ENCODE measurements at regions not wholly inside any gene's neighbourhood (a gene's known extent, or its start where the extent isn't known, plus 50 kb on each side); places are given as distances from the start of the nearest gene placed in this dataset.
"Not testable (repeated sequence)": the region's sequence is repeated elsewhere in the genome, so short reads cannot be mapped to it uniquely, and the experiment has no call there.

DNA sequence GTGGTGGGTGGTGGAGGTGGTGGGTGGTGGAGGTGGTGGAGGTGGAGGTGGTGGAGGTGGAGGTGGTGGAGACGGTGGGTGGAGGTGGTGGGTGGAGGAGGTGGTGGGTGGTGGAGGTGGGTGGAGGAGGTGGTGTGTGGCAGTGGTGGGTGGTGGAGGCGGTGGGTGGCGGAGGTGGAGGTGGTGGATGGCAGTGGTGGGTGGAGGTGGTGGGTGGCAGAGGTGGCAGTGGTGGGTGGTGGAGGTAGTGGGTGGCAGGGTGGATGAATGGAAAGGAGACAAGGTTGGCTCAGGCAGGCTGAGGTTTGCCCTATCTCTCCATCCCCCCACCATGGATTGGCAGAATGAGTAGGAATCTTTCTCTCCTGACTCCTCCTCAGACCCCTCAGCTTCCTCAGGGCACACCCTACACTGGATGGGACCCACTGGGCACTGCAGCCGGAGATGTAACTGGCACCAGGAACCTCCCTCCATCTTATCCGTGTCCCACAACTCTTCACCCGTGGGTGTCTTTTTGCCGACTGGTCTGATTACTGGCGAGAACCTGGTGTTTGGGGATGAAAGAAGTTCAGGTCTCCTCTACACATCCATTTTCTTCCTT, 166.3 kb downstream of the C9orf50 start:
- no peak for DNase-seq

DNA sequence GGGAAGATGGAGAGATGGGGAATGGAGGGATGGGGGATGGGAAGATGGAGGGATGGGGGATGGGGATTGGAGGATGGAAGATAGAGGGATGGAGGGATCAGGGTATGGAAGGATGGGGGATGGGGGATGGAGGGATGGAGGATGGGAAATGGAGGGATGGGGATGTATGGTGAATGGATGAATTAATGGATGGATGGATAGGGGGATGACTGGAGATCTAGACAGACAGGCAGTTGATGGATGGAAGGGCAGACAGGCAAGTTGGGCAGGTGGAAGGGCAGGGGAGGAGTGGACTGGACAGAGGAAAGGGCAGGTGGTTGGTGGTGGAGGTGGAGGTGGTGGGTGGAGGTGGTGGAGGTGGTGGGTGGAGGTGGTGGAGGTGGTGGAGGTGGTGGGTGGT, 167.2 kb downstream of the C9orf50 start:
- DNase-seq, result no peak

DNA sequence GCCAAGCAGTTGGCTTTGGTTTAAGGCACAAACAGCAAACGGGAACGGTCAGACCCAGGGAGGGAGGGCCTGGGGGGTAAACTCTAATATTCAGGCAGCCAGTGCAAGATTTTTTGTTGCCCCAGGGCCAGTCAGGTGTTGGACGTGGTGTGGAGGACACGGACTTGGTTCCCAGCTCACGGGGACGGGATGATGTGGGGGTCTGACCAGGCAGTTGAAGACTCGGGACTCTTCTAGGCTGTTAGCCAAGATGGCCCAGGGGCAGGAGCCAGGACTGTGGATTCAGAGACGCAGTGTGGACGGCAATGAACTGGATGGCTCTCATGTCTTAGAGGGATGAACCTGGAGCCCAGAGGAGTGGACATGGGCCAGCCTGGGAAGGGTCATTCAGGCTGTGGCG, 169.2 kb downstream of the C9orf50 start:
- no peak for DNase-seq

DNA sequence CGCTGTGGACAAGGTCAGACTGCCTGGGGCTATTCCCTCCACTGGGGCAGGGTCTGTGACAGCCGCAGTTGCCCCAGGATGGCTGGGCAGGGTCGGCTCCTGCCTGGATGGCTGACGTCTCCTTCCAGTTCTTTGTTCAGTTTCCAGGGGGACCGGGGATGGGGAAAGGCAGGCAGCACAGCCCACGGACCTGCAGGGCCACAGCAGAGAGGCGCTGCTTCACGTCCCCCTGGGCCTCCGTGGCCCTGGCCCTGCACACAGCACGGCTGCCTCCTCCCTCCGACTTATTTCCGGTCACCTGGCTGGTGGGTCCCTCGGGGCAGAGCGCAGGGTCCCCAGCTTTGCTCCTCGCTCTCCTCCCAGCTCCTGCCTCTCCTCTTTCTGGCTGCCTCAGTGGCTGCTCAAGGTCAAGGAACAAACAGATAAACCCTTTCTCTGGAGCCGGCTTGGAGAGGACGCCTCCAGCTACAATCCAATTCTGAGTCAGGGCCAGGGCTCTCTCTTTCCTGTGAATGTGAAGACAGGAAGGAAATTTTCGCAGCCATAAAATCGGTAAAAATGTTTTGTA, 169.7 kb downstream of the C9orf50 start:
- DNase-seq, result no peak

DNA sequence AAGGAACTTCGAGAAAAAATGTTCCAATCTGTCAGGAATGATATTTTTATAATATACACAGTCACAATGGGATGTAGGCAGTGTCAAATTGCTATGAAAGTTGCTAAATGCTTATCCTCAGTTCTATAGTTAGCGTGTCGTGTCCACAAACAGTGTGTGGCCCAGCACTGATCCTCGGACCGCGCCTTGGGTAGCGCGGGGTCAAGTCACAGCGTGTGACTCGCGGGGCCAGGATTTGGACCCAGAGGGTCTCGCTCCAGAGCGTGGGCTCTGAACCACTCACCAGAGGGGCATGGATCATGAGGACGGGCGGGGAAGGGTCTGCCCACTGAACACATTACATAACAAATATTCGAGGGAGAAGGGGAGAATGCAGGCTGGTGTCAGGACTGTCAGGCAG, 171.8 kb downstream of the C9orf50 start:
- no peak for DNase-seq

DNA sequence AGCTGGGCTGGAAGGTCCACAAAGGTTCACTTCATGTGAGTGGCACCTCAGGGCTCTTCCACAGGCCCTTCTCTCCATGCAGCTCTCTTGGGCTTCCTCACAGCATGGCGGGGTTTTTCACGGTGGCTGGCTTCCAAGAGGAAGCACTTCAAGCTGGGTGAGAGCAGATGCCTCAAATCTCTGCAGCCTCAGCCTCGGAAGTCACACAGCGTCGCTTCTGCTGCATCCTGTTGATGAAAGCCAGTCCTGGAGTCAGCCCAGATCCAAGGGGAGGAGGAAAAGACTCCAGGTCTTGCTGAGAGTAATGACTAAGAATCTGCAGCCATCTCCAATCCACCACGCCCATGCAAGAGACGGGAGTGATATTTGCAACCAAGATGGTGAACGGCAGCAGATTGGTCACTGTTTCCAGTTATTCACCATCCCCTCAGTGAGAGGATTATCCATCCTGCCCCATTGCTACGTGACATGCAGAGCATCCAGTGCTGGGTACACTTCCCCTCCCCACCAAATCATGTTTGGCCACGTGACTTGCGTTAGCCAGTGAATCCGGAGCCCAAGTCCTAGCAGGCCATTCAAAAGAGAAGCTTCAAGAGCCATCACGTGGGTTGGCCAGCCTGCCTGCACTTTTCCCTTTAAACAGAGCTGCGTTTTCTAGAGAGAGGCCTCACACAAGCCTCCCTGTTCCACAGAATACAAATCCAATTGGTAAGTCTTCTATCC, 173.9 kb downstream of the C9orf50 start:
- DNase-seq, result no peak

DNA sequence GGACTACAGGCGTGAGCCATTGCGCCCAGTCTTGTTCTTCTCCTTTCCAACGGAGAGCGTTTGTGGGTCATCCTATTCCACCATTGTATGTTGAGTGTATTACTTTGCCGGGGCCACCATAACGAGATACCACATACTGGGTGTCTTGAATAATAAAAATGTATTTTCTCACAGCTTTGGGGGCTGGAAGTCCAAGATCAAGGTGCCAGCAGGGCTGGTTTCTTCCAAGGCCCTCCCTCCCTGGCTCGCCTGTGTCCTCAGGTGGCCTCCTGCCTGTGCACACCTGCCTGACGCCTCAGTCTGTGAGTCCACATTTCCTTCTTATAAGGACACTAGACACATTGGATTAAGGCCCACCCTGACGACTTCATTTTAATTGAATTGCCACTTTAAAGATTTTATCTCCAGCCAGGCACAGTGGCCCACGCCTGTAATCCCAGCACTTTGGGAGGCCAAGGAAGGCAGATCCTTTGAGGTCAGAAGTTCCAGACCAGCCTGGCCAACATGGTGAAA, 175.1 kb downstream of the C9orf50 start:
- no peak for DNase-seq

DNA sequence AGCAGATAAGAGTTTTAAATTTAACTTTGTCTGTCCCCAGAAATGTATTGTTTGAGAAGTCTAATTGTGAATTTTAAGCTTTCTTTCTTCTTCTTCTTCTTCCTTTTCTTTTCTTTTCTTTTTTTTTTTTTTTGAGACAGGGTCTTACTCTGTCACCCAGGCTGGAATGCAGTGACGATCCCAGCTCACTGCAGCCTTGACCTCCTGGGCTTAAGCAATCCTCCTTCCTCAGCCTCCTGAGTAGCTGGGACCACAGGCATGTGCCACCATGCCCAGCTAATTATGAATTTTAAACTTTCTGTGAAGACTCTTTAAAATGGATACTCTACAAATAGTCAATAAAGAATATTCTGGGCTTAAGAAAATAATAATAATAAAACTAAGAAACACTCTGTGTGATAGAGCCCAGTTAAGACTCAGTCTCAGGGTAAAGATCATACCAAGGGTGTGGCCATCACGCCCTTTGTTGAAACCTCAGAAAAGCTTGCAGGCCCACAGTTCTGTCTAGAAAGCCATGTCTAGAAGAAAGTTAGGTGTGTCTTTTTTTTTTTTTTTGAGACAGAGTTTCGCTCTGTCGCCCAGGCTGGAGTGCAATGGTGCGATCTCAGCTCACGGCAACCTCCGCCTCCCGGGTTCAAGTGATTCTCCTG, 177.3 kb downstream of the C9orf50 start:
- not testable (repeated sequence) for DNase-seq

DNA sequence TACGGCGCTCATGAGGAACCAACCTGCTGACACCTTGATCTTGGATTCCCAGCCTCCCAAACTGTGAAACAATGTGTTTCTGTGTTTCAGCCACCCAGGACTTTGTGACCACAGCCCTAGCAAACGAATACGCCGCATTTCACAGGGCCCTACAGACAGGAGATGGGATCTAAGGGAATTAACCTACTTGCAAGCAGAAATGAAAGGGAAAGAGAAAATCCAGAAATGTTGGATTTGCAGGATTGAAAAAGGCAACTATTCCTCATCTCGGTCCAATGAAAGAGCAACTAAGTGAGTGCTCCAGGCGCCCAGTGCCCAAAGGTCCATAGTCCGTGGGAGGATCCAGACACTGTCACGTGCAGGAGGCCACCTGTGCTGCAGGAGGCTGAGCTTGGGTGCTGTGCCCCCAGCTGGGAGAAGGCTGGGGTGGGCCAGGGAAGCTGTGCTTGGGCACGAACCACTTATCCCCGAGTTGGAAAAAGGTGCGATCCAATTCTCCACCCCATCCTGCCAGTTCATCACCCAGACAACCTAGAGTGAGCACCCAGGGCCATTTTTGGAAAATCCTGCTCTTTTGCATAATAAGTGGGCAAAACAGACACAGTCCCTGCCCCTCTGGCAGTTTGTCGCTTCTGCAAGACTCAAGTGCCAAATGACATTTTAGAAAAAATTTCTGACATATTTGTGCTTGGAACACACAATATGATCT, 177.9 kb downstream of the C9orf50 start:
- DNase-seq, result no peak

DNA sequence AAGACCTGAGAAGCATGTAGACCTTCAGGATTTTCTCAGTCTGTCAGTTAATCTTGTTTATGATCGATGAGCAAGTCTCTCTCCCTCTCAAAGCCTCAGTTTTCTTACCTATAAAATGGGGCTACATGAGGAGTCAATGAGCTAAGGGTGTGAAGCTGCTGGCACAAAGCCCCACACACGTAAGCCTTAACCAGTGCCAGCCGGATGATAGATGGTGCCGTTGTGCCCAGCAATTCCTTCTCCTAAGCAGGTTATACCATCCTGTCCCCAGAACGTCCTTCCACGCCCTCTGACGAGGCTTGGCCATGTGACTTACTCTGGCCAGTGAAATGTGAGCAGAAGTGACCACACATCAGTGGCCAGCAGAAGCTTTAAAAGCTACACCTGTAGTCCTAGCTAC, 179.0 kb downstream of the C9orf50 start:
- no peak for DNase-seq

DNA sequence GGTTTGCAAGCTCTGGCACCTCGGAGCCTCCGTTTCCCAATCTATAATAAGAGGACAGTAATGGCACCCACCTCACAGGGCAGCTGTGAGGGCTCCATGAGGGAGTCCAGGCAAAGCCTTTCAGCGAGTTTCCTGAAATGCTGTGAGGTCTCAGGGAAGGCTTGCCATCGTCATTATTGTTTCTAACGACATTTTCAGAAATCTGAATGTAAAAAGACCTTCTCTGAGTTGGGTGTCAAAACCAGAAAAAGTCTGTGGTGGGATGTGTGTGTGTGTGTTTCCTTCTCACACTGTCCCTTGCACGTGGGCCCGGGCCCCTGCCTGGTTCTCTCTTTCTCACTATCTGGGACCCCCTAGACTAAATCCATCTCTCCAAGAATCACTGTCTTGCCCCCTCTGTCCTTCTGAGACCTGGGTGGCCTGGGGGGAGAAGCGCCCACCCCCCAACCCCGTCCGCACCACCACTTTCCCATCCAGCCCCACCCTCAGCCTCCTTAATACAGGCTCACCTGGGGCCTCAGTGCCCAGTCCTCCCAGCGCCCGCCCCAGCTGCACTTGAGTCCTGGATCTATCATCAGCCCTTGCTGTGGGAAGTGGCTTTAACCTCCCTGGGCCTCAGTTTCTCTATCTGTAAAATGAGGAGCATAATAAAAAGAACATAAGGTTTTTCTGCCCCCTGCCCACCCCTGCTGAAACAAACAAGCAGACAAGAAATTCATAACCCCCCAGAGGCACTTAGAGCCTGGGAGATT, 180.3 kb downstream of the C9orf50 start:
- no peak for DNase-seq

DNA sequence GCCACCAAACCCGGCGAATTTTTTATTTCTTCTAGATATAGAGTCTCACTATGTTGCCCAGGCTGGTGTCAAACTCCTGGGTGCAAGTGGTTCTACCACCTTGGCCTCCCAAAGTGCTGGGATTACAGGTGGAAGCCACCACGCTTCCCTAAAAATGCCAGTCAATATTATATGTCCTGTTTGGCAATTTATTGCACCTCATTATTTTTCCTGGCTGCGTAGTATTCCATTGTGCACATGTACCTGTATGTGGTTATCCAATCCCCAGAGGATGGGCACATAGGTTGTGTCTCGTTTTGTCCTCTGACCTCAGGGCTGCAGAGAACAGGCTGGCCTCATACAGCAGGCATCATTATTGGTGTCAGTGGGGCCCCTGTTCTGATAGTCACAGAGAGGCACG, 181.7 kb downstream of the C9orf50 start:
- no peak for DNase-seq

DNA sequence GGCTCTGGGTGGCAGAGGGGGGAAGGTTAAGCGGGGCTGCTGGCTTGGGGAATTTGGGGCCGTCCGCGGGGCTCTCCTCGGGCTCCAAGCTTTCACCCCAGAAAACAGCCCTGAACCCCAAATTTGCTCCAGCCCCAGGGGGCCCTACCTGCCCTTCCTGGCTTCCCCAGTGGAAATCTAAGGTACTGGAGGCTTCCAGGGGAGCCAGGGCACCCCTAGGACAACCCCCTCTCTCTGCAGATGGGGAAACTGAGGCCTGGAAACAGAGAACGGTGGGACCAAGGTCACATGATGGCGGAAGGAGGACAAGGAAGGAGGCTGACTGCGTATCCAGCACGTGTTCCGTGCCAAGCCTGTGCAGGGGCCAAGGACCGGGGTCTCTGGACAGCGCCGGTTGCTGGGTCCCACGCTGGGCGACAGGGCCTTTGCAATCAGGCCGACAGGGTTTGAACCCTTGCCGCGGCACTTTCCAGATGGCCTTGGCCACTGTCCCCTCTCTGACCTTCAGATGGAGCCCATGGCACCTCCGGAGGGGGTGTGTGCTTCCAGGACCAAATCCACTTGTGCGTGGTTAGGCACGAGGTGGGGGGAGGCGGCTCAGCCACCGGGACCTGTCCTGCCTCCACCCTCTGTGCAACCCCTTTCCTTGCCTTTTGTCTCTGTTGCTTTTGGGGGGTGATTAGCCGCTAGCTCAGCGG, 183.1 kb downstream of the C9orf50 start:
- DNase-seq, result no peak

DNA sequence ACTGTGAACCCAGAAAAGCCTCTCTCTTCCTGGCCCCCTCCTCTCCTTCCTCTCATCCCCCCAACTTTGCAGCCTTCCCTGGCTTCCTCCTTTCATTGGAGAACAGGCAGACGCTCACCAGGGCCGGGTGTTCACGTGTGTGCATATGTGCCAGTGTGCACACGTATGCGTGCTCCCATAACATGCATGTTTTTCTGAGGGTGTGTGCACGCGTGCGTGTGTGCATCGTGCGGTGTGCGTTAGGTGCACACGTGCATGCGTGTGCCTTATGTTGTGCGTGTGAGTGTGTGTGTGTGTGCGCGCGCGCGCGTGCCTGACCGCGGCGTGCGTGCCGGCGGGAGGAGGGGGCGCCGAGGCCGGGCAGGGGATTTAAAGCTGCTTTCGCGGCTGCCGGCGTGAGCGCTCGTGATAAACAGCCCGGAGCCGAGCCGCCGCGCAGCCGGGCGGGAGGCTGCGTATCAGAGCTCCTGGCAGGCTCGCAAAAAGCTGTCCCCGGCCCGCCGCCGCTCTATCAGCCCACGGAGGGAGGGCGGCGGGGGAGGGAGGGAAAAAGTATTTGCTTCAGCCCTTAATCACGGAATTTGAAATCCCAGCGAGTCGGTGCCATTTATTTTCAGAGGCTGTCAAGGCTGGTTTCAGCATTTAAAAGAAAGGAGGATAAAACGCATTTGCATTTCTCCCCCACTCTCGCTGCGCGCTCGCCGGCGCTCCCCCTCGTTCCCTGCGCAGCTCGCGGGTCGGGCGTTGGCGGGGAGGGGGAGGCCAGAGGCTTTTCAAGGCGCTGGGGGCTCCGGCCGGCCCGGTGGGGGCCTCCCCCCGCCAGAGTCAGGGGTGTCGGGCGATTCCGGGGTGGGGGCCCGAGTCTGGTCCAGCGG, 183.9 kb downstream of the C9orf50 start:
- DNase-seq, result peak; percentile 27

DNA sequence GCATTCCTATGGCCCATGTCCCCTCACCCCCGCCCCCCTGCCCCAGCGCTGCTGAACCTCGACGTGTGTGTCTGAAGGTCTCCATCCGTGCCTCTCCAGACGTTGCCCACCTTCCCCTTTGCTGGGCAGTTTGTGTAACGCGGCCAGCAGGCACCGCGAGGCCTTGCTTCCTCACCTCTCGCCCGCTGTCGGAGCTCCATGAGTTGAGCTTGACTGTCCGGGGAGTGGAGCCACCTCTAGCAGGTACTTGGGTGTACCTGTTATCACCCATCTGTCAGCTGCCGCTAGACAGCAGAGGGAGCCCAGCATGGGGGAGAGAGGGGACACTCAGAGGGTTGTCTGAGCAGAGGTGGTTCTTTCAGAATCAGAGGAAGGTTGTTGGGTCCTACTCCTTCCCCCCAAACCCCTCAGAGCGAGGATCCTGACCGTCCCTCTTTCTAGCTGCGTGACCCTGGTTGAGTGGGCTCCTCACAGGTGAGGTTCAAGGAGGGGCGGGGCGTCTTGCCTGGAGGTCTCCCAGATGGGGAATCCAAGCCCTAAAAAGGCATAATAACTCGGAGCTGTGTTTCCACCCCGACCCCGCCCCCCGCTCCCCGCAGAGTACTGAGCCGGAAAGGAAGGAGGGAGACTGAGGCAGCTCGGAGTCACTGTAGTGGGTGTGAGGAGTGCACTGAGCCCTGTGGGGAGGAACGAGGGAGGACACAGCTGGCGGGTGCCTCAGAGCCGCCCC, 184.7 kb downstream of the C9orf50 start:
- DNase-seq, result no peak

DNA sequence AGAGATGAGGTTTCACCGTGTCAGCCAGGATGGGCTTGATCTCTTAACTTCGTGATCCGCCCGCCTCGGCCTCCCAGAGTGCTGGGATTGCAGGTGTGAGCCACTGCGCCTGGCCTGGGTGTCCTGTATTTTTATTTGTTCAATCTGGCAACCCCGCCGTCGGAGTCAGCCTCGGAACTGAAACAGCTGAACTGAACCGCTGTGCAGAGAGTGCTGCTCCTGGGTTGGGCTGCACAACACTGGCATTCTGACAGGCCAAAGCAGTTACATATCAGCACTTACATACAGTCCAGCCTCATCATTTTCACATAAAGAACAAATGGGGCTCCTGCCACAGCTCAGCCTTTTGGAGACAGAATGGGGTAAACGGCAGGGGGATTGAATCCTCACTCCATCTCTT, 185.6 kb downstream of the C9orf50 start:
- no peak for DNase-seq

DNA sequence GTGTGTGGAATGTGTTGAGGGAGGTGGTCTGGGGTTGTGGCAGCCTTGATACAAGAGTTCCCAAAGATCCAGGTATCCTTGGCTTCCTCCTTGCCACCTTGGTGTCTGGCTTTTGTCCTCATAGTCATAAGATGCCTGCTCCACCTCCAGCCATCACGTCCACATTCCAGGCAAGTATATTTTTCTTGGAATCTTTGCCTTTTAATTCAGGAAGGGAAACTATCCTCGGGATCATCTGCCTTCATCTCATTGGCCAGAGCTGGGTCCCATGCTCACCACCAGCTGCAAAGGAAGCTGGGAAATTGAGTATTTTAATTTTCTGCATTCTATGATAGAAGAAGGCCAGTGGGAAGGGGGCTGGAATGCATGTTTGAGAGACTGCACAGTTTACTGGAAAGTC, 186.7 kb downstream of the C9orf50 start:
- no peak for DNase-seq

DNA sequence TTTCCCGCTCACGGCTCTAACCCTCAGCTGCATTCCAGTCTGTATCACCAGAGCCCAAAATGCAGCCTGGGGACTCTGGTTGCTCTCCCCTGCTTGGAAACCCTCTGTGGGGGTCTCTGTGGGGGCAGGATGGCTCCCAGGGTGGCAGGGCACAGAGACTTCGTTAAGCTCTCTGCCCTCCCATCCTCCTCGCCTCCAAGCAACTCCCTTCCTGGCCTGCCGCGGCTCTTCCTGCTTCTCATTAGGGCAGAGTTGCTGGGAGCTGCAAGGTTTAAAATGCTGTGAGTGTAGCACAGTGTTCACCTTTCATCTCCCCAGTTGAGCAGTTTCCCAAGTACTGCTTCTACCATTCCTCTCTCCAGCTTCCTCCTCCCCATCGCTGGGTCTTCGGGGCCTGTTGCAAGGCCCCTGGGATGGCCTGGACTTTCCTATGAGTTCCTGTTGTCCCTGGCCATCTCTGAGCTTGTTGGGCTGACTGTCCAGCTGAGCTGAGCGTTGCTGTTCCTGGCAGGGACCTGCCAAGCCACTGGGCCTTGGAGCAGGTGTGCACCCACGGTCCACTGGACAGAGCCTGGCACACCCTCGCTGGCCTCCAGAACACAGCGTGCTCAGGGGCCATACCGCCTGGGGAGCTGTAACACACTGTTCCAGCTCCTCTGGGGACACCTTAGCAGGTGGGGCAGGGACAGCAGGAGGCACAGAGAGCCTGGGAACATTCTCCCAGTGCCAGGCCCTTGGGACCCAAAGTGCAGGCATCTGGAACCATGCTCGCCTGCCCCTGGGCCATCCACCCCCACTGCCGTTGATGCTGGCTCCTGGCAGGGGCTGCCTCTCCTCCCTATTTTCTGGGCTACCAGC, 188.4 kb downstream of the C9orf50 start:
- DNase-seq, result no peak

All from NCI-H1417 treated with DMSO at 0.1 percent for 48 hours (cell line).